Panc1 (cell line): ENCODE measurements at regions not wholly inside any gene's neighbourhood (a gene's known extent, or its start where the extent isn't known, plus 50 kb on each side); places are given as distances from the start of the nearest gene placed in this dataset.

ENCODE experiments used
- ATAC-seq: fragments of 200-7000 bp; cut with Tn5 transposase; 2 replicates; pipeline ENCODE4 v1.9.1; 2020; ENCODE audit warnings: mild to moderate bottlenecking, moderate library complexity
- BruUV-seq: library from RNA; stranded (reverse); fragments of 400-500 nt; replicated peaks from 2 replicates; lab custom pipeline; 2021; lab: Mats Ljungman, UMichigan
- CTCF ChIA-PET: fragments of 300-600 bp; sonication (Branson Sonifier 250); formaldehyde crosslinking; loops from one replicate; lab custom pipeline; 2022; ENCODE audit warnings: antibody characterized with exemption; lab: Charles Lee
- POLR2A ChIA-PET: fragments of 300-600 bp; sonication (Branson Sonifier 250); formaldehyde crosslinking; loops from one replicate; lab custom pipeline; 2022; ENCODE audit warnings: antibody characterized with exemption; lab: Charles Lee
- DNase-seq: peaks from one replicate; pipeline ENCODE4 v3.0.0-alpha.2; 2010; ENCODE audit warnings: low read depth, low spot score
- H3K27ac ChIP-seq: 2 replicates; pipeline ENCODE4 v1.5.1; 2011; ENCODE audit warnings: mild to moderate bottlenecking, low read length, inconsistent platforms
- H3K27me3 ChIP-seq: fragments of 200-500 bp; sonication (Bioruptor generic); 2 replicates; pipeline ENCODE4 v1.6.0; 2014; ENCODE audit warnings: low read length, inconsistent platforms; ENCODE audit not compliant: control insufficient read depth, insufficient read depth
- H3K36me3 ChIP-seq: fragments of 200-500 bp; sonication (Bioruptor generic); 2 replicates; pipeline ENCODE4 v1.5.1; 2014; ENCODE audit warnings: inconsistent platforms, mild to moderate bottlenecking, low read length, moderate library complexity; ENCODE audit not compliant: control insufficient read depth, insufficient read depth
- H3K4me1 ChIP-seq: 2 replicates; pipeline ENCODE4 v1.5.1; 2011; ENCODE audit warnings: inconsistent platforms, mild to moderate bottlenecking, low read length, moderate library complexity; ENCODE audit not compliant: control insufficient read depth, insufficient read depth
- H3K4me3 ChIP-seq, 2 experiments: 2 replicates each; pipeline ENCODE4 v1.5.1; 2011 to 2012; ENCODE audit warnings: low read depth in 2 of 2, low read length in 2 of 2, mild to moderate bottlenecking in 2 of 2, inconsistent platforms in 1 of 2, moderate library complexity in 1 of 2
- H3K9me3 ChIP-seq: fragments of 200-500 bp; sonication (Bioruptor generic); 2 replicates; pipeline ENCODE4 v1.5.1; 2014; ENCODE audit warnings: low read depth, mild to moderate bottlenecking, inconsistent platforms, low read length, moderate library complexity; ENCODE audit not compliant: control insufficient read depth, insufficient read depth
- CTCF ChIP-seq: fragments of 450-650 bp; IDR thresholded peaks from 2 replicates; pipeline ENCODE4 v1.5.1; 2017; ENCODE audit warnings: mild to moderate bottlenecking
- POLR2AphosphoS5 ChIP-seq: IDR thresholded peaks from 2 replicates; pipeline ENCODE4 v1.6.1; 2012; ENCODE audit warnings: mild to moderate bottlenecking, low read depth, low read length, moderate library complexity
- REST ChIP-seq, 2 experiments: IDR thresholded peaks; 2 replicates each; pipeline ENCODE4 v1.6.1; 2011 to 2012; ENCODE audit warnings: low read depth in 2 of 2, control low read depth in 1 of 2, low read length in 1 of 2, mild to moderate bottlenecking in 1 of 2, moderate library complexity in 1 of 2; ENCODE audit not compliant: insufficient read depth in 1 of 2
- SIN3A ChIP-seq: IDR thresholded peaks from 2 replicates; pipeline ENCODE4 v1.6.1; 2012; ENCODE audit warnings: low read depth, mild to moderate bottlenecking, low read length, moderate library complexity, borderline replicate concordance; ENCODE audit not compliant: insufficient read depth
- TCF7L2 ChIP-seq: IDR thresholded peaks from 2 replicates; pipeline ENCODE4 v1.6.1; 2011; ENCODE audit warnings: mild to moderate bottlenecking, low read depth, low read length, inconsistent platforms
- in situ Hi-C: cut with HindIII; loops from 2 replicates; pipeline ENCODE4 v1.10.0; 2016; ENCODE audit warnings: low sequenced_read_pairs, low pct_unique_long_range_greater_than_20kb
- intact Hi-C: fragments of 100-400 bp; cut with micrococcal nuclease; formaldehyde crosslinking; loops from one replicate; pipeline ENCODE4 v1.10.0; 2022; ENCODE audit not compliant: unreplicated experiment

GRCh38 chr15:35320158-35320780 lies 225.7 kb downstream of the DPH6 start:
- in situ Hi-C loops = no loop called here
- intact Hi-C loops = no loop called here
- POLR2A ChIA-PET = no interaction called here
- no peak for TF ChIP-seq TCF7L2
- TF ChIP-seq POLR2AphosphoS5 = no peak
- TF ChIP-seq SIN3A = no peak
- no peak for TF ChIP-seq REST (IDR thresholded peaks at IDR 0.05; ENCODE audit: insufficient read depth in 1 of 2, low read depth in 2 of 2, low read length in 1 of 2)
- TF ChIP-seq CTCF = no peak
- Histone ChIP-seq H3K4me3 (no peak overlapping the region), H3K4me1 (no peaks in the 10 kb centered on the region), H3K9me3 (no peaks in the 10 kb centered on the region), H3K27me3 (no peaks in the 10 kb centered on the region), H3K36me3 (no peaks in the 10 kb centered on the region), H3K27ac (no peak overlapping the region)
- CTCF ChIA-PET = interaction anchor here (0.5 to 0.6 kb wide), 2 partner anchors 290 to 1165 kb away, joined by 3 to 7 read pairs; no protein-coding TSS in a partner anchor
- no peak for DNase-seq
- no peak for ATAC-seq
- no TSS peak for BruUV-seq

- H3K36me3 ChIP-seq = no peaks in the 10 kb centered on the region
- ChIA-PET CTCF (no interaction called here), POLR2A (no interaction called here)
- H3K4me1 ChIP-seq = no peaks in the 10 kb centered on the region
- in situ Hi-C loops = no loop called here
- no TSS peak for BruUV-seq
- ATAC-seq = no peak
- TF ChIP-seq TCF7L2 = no peak
- TF ChIP-seq SIN3A = no peak
- no peak for TF ChIP-seq POLR2AphosphoS5
- TF ChIP-seq CTCF = no peak
- TF ChIP-seq REST (IDR thresholded peaks at IDR 0.05; ENCODE audit: insufficient read depth in 1 of 2, low read depth in 2 of 2, low read length in 1 of 2) = no peak
- no peak overlapping the region for H3K27ac ChIP-seq
- no peaks in the 10 kb centered on the region for H3K27me3 ChIP-seq
- no peak for DNase-seq
- no peaks in the 10 kb centered on the region for H3K9me3 ChIP-seq
- intact Hi-C loops = no loop called here
- H3K4me3 ChIP-seq = no peak overlapping the region
Measured at GRCh38 chr15:35319354-35319753, 226.6 kb downstream of the DPH6 start.
